ENCODE measurements at regions not wholly inside any gene's neighbourhood (a gene's known extent, or its start where the extent isn't known, plus 50 kb on each side); places are given as distances from the start of the nearest gene placed in this dataset.

DNA sequence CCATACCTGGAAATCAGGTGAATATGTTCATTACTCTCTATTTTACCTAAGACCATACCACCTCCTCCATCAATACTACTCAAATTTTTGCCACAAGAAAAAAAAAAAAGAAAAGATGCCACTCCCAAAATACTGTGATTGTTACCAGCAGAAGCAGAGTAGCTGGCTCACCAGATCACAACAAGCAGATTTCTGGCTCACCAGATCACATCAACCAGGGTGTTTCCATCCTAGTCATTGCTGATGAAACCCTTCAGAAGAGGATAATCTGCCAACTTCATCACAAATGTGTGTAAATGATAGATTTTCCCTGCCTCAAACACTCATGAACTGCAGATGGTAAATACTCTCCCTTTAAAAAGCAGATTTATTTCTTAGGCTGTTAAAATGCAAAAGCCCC lies 109.7 kb upstream of the NAMPT start:
- Histone ChIP-seq H3K9ac (ENCODE audit: low read depth, low read length) (no peak overlapping the region), H3K4me2 (ENCODE audit: low read length) (no peak overlapping the region), H3K4me1 (ENCODE audit: control insufficient read depth, insufficient read depth, low read length) (no peaks in the 10 kb centered on the region), H3K4me3 (ENCODE audit: low read length) (no peak overlapping the region), H3K9me3 (replicated peaks; ENCODE audit: low read length) (no peaks in the 10 kb centered on the region), H3K27me3 (ENCODE audit: control insufficient read depth, insufficient read depth, low read length) (peaks cover 26% of the 10 kb centered on the region), H3K36me3 (ENCODE audit: insufficient read depth, low read length) (no peaks in the 10 kb centered on the region)

DNA sequence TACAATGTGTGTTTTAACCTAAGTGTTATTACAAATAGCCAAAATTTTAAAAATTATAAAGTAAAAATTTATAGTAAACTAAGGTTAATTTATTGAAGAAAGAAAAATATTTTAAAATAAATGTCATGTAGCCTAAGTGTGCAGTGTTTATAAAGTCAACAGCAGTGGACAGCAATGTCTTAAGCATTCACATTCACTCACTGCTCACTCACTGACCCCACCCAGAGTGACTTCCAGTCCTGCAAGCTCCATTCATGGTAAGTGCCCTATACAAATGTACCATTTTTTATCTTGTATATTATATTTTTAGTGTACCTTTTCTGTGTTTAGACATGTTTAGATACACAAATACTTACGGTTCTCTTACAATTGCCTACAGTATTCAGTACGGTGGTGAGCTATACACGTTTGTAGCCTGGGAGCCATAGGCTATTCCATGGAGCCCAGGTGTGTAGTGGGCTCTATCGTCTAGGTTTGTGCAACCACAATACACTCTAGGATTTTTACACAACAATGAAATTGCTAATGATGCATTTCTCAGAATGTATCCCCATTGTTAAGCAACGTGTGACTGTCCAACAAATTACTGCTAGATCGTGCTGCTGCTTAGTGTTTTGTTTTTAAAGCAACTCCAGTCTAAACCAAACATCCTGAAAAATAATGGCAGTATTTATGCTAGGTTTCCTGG lies 108.9 kb upstream of the NAMPT start:
- Histone ChIP-seq H3K9ac (ENCODE audit: low read depth, low read length) (no peak overlapping the region), H3K4me1 (ENCODE audit: control insufficient read depth, insufficient read depth, low read length) (no peaks in the 10 kb centered on the region), H3K36me3 (ENCODE audit: insufficient read depth, low read length) (no peaks in the 10 kb centered on the region), H3K4me2 (ENCODE audit: low read length) (no peak overlapping the region), H3K27me3 (ENCODE audit: control insufficient read depth, insufficient read depth, low read length) (peaks cover 18% of the 10 kb centered on the region), H3K9me3 (replicated peaks; ENCODE audit: low read length) (no peaks in the 10 kb centered on the region), H3K4me3 (ENCODE audit: low read length) (no peak overlapping the region)

DNA sequence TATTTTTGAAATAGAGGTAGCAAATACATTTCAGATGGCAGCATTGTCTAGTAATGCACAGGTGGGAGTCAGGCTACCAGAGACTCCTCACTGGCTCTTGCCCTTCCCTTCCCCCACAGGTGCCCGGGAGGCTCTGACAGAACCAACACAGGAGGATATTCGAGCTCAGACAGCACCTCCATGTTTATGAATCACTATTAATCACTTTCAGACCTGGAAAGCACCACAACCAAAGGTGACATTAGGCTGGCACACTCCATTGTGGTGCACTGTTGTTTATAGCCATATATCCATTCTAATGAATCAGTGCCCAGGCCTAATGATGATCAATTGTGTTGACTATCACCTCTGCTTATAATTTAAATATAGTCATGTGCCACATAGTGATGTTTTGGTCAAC lies 107.8 kb upstream of the NAMPT start:
- no peak overlapping the region for H3K9ac ChIP-seq (ENCODE audit: low read depth, low read length)
- peaks cover 17% of the 10 kb centered on the region for H3K27me3 ChIP-seq (ENCODE audit: control insufficient read depth, insufficient read depth, low read length)
- no peak overlapping the region for H3K4me2 ChIP-seq (ENCODE audit: low read length)
- no peaks in the 10 kb centered on the region for H3K4me1 ChIP-seq (ENCODE audit: control insufficient read depth, insufficient read depth, low read length)
- no peak overlapping the region for H3K4me3 ChIP-seq (ENCODE audit: low read length)
- H3K9me3 ChIP-seq (replicated peaks; ENCODE audit: low read length), result no peaks in the 10 kb centered on the region
- H3K36me3 ChIP-seq (ENCODE audit: insufficient read depth, low read length), result no peaks in the 10 kb centered on the region

DNA sequence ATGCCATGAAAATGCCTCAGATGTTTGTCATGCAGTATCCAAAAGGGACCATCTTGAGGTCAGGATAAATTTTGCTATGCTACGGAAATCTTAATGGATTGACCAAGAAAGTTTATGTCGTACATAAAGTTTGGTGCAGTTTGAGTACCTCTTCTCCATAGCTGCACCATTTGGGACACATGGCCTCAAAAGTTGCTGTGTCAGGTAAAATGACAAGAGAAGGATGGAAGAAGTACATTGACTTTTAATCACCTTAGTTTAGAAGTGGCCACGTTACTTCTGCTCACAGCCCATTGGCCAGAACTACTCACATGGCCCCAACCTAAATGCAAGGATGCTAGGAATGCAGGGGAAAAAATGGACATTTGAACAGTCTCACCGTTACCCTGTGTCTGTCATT lies 107.4 kb upstream of the NAMPT start:
- Histone ChIP-seq H3K4me2 (ENCODE audit: low read length) (no peak overlapping the region), H3K9me3 (replicated peaks; ENCODE audit: low read length) (no peaks in the 10 kb centered on the region), H3K4me1 (ENCODE audit: control insufficient read depth, insufficient read depth, low read length) (no peaks in the 10 kb centered on the region), H3K9ac (ENCODE audit: low read depth, low read length) (no peak overlapping the region), H3K36me3 (ENCODE audit: insufficient read depth, low read length) (no peaks in the 10 kb centered on the region), H3K4me3 (ENCODE audit: low read length) (no peak overlapping the region), H3K27me3 (ENCODE audit: control insufficient read depth, insufficient read depth, low read length) (peaks cover 12% of the 10 kb centered on the region)

DNA sequence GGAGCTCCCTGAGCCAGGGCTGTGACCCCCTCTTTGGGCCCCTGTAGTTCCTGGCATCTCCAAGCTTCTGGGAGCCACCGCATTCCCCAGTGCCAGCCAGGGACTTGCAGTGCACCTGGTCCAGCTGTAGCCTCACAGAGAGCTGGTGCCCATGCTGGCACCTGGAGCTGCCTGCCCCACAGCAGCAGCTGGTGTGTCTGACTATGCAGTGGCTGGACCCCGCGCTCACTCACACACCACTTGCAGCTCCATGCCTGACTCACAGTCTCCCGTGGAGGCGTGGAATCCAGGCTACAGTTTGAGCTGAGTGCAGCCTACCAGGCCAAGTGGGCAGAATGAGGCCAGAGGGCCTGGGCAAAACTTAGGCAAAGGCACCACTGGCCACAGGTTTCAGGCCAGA lies 102.2 kb upstream of the NAMPT start:
- no peaks in the 10 kb centered on the region for H3K9me3 ChIP-seq (replicated peaks; ENCODE audit: low read length)
- H3K4me2 ChIP-seq (ENCODE audit: low read length), result no peak overlapping the region
- H3K4me1 ChIP-seq (ENCODE audit: control insufficient read depth, insufficient read depth, low read length), result no peaks in the 10 kb centered on the region
- peaks cover 3% of the 10 kb centered on the region for H3K27me3 ChIP-seq (ENCODE audit: control insufficient read depth, insufficient read depth, low read length)
- H3K36me3 ChIP-seq (ENCODE audit: insufficient read depth, low read length), result no peaks in the 10 kb centered on the region
- H3K4me3 ChIP-seq (ENCODE audit: low read length), result no peak overlapping the region
- H3K9ac ChIP-seq (ENCODE audit: low read depth, low read length), result no peak overlapping the region

DNA sequence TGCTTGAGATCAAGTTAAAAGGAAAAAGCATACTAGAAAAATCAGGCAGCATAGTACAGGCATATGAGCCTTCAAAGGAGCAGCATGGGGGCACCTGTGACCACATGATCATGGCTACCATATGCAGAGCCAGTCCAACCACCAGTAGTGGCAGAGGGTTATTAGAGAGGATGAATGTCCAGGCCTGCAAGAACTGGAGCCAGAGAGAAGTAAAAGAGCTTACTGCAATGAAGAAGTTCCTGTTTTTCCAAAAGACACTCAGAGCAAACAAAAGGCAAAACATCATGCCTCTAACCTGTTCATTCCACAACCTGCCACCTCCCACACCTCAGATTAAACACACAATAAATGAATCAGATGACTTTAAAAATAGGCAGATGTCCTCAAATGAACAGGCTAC lies 99.6 kb upstream of the NAMPT start:
- H3K4me1 ChIP-seq (ENCODE audit: control insufficient read depth, insufficient read depth, low read length), result no peaks in the 10 kb centered on the region
- no peak overlapping the region for H3K9ac ChIP-seq (ENCODE audit: low read depth, low read length)
- H3K9me3 ChIP-seq (replicated peaks; ENCODE audit: low read length), result no peaks in the 10 kb centered on the region
- no peak overlapping the region for H3K4me3 ChIP-seq (ENCODE audit: low read length)
- H3K4me2 ChIP-seq (ENCODE audit: low read length), result no peak overlapping the region
- H3K27me3 ChIP-seq (ENCODE audit: control insufficient read depth, insufficient read depth, low read length), result peaks cover 7% of the 10 kb centered on the region
- H3K36me3 ChIP-seq (ENCODE audit: insufficient read depth, low read length), result no peaks in the 10 kb centered on the region

DNA sequence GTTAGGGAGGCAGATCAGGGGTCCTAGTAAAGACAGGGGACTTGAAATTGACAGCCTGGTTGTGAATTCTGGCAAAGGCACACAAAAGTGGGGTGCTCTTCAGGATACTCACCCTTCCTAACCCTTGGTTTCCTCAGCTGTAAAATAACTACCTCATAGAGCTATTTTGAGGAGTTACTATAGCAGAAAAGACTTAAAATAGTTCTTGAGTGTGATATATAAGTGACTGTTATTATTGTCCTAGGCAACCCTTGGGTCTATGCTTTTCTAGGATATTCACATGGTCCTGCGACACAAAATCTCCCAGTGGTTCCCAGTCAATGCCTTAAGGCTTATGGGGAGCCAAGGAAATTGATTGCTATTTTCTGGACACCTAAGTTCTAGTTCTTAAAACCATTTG lies 98.1 kb upstream of the NAMPT start:
- H3K36me3 ChIP-seq (ENCODE audit: insufficient read depth, low read length), result no peaks in the 10 kb centered on the region
- no peak overlapping the region for H3K4me3 ChIP-seq (ENCODE audit: low read length)

DNA sequence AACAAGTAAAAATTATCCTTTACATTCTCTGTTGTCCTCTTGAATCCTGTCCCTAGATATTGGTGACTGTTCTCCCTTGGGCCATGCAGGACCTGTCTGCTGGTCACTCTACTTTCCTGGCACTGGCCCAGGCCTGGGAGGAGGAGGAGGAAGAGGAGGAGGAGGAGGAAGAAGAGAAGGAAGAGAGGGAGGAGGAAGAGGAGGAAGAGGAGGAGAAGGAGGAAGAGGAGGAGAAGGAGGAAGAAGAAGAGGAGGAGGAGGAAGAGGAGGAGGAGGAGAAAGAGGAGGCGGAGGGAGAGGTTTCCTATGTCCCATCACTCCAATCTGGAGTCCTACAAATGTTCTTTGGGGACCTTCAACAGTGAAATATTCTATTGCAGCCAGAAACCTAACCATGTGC lies 97.3 kb upstream of the NAMPT start:
- Histone ChIP-seq H3K9ac (ENCODE audit: low read depth, low read length) (no peak overlapping the region), H3K27me3 (ENCODE audit: control insufficient read depth, insufficient read depth, low read length) (peaks cover 7% of the 10 kb centered on the region), H3K4me2 (ENCODE audit: low read length) (no peak overlapping the region), H3K36me3 (ENCODE audit: insufficient read depth, low read length) (no peaks in the 10 kb centered on the region), H3K9me3 (replicated peaks; ENCODE audit: low read length) (no peaks in the 10 kb centered on the region), H3K4me3 (ENCODE audit: low read length) (no peak overlapping the region), H3K4me1 (ENCODE audit: control insufficient read depth, insufficient read depth, low read length) (no peaks in the 10 kb centered on the region)

More for the DNA sequence above, 98.1 kb upstream of the NAMPT start:
- Histone ChIP-seq H3K4me1 (ENCODE audit: control insufficient read depth, insufficient read depth, low read length) (no peaks in the 10 kb centered on the region), H3K9me3 (replicated peaks; ENCODE audit: low read length) (no peaks in the 10 kb centered on the region), H3K27me3 (ENCODE audit: control insufficient read depth, insufficient read depth, low read length) (peaks cover 7% of the 10 kb centered on the region), H3K9ac (ENCODE audit: low read depth, low read length) (no peak overlapping the region), H3K4me2 (ENCODE audit: low read length) (no peak overlapping the region)

DNA sequence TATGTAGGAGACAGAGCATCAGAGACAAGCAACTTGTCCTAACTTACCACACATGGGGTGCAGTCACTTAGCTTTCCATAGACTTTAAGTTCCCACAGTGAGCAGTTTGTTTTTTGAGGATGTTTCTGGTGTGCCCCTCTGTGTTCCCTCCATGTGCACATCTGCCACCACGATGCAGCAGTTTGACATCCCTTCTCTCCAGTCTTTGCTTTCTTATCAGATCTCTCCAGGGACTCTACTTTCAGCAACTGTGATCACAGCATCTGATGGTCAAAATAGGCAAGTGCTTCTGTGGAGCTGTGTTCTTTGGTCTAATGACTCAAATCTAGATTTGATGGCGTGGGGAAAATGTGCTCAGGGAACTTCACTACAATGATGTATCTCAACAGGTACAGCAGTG lies 96.5 kb upstream of the NAMPT start:
- H3K9ac ChIP-seq (ENCODE audit: low read depth, low read length), result no peak overlapping the region
- no peaks in the 10 kb centered on the region for H3K9me3 ChIP-seq (replicated peaks; ENCODE audit: low read length)
- no peaks in the 10 kb centered on the region for H3K36me3 ChIP-seq (ENCODE audit: insufficient read depth, low read length)
- peaks cover 7% of the 10 kb centered on the region for H3K27me3 ChIP-seq (ENCODE audit: control insufficient read depth, insufficient read depth, low read length)
- no peak overlapping the region for H3K4me2 ChIP-seq (ENCODE audit: low read length)
- H3K4me3 ChIP-seq (ENCODE audit: low read length), result no peak overlapping the region
- H3K4me1 ChIP-seq (ENCODE audit: control insufficient read depth, insufficient read depth, low read length), result no peaks in the 10 kb centered on the region

DNA sequence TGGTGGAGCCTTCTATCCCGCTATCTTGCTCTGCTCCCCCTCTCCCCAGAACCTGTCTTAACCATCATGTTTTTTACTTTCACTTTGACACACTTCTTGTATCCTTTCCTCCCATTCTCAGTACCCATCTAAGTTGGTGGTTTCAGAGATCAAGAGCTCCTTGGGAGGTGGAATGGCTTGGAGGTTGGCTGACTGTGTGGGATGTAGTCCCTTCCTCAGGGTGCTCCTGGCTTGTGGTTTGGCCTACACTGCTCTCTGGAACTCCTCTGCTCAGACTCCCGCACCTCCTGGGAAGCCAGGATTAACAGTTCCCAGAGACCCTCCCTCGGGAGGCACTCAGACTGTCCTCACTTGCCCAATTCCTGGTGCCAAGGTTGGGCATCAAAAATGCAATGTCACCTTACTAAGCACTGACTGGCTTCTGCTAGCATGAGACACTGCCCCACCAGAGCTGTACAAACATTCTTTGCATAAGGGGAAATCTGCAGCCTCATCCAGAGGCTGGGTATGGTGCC lies 93.1 kb upstream of the NAMPT start:
- Histone ChIP-seq H3K9me3 (replicated peaks; ENCODE audit: low read length) (no peaks in the 10 kb centered on the region), H3K4me2 (ENCODE audit: low read length) (peak overlapping the region; percentile 30), H3K4me3 (ENCODE audit: low read length) (no peak overlapping the region), H3K36me3 (ENCODE audit: insufficient read depth, low read length) (no peaks in the 10 kb centered on the region), H3K9ac (ENCODE audit: low read depth, low read length) (no peak overlapping the region), H3K4me1 (ENCODE audit: control insufficient read depth, insufficient read depth, low read length) (no peaks in the 10 kb centered on the region), H3K27me3 (ENCODE audit: control insufficient read depth, insufficient read depth, low read length) (peaks cover 3% of the 10 kb centered on the region)

DNA sequence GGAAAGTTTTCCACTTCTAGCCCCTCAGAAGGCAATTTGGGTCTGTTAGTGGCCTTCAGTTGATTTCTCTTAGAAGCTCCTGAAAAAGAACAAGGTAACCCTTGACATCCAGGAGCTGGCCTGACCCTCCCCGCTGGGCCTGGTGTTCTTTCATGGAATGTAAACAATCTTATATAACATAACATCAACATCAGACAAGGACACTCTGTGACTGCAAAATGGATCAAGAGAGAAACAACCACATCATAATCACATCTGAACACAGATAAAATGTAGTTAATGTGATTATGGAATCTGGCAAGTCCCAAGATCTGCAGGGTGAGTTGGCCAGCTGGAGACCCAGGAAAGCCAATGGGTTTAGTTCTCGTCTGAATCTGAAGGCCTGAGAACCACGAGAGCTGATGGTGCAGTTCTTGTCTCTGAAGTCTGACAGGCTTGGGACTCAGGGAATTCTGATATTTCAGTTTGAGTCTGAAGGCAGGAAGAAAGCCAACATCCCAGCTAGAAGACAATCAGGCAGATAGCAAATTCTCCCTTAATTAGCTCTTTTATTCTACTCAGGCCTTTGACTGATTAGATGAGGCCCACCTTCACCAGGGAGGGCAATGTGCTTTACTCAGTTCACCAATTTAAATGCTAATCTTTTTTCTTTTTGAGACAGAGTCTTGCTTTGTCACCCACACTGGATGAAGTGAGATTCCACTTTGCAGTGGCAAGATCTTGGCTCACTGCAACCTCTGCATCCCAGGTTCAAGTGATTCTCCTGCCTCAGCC lies 91.4 kb upstream of the NAMPT start:
- no peak overlapping the region for H3K4me2 ChIP-seq (ENCODE audit: low read length)
- H3K4me3 ChIP-seq (ENCODE audit: low read length), result no peak overlapping the region
- no peak overlapping the region for H3K9ac ChIP-seq (ENCODE audit: low read depth, low read length)
- H3K4me1 ChIP-seq (ENCODE audit: control insufficient read depth, insufficient read depth, low read length), result no peaks in the 10 kb centered on the region
- no peaks in the 10 kb centered on the region for H3K36me3 ChIP-seq (ENCODE audit: insufficient read depth, low read length)
- no peaks in the 10 kb centered on the region for H3K9me3 ChIP-seq (replicated peaks; ENCODE audit: low read length)
- peaks cover under 1% of the 10 kb centered on the region for H3K27me3 ChIP-seq (ENCODE audit: control insufficient read depth, insufficient read depth, low read length)

DNA sequence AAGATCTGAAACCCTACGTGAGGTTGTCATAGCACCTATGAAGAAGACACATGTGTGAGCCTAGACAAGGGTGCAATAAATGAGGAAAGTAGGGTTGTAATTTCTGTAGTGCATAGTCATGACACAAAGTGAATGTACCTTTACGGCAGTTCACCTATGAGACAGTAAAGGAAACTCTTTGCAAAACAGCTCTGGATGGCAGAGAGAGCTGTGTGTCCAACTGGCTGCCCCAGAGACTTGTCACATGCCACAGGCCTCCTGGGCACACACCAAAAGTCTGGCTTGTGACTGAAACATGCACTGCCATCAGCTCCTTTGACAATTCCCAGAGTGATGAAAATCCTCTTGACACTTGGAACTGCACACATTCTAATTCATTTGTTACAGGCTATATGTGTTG lies 90.7 kb upstream of the NAMPT start:
- Histone ChIP-seq H3K4me1 (ENCODE audit: control insufficient read depth, insufficient read depth, low read length) (no peaks in the 10 kb centered on the region), H3K4me2 (ENCODE audit: low read length) (no peak overlapping the region), H3K4me3 (ENCODE audit: low read length) (no peak overlapping the region), H3K27me3 (ENCODE audit: control insufficient read depth, insufficient read depth, low read length) (no peaks in the 10 kb centered on the region), H3K9me3 (replicated peaks; ENCODE audit: low read length) (no peaks in the 10 kb centered on the region), H3K36me3 (ENCODE audit: insufficient read depth, low read length) (no peaks in the 10 kb centered on the region), H3K9ac (ENCODE audit: low read depth, low read length) (no peak overlapping the region)
